ENCODE measurements at regions not wholly inside any gene's neighbourhood (a gene's known extent, or its start where the extent isn't known, plus 50 kb on each side); places are given as distances from the start of the nearest gene placed in this dataset.
A peak's percentile ranks its signal among the peaks of the same experiment; 100 is the strongest.

- TF ChIP-seq, protein P1, sequence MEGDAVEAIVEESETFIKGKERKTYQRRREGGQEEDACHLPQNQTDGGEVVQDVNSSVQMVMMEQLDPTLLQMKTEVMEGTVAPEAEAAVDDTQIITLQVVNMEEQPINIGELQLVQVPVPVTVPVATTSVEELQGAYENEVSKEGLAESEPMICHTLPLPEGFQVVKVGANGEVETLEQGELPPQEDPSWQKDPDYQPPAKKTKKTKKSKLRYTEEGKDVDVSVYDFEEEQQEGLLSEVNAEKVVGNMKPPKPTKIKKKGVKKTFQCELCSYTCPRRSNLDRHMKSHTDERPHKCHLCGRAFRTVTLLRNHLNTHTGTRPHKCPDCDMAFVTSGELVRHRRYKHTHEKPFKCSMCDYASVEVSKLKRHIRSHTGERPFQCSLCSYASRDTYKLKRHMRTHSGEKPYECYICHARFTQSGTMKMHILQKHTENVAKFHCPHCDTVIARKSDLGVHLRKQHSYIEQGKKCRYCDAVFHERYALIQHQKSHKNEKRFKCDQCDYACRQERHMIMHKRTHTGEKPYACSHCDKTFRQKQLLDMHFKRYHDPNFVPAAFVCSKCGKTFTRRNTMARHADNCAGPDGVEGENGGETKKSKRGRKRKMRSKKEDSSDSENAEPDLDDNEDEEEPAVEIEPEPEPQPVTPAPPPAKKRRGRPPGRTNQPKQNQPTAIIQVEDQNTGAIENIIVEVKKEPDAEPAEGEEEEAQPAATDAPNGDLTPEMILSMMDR (conservative IDR thresholded peaks at IDR 0.05) = no peak
- H3K4me1 Mint-ChIP-seq = peaks cover 27% of the 10 kb centered on the region
- DNase-seq (ENCODE audit: low read depth, low spot score) = no peak
- no peaks in the 10 kb centered on the region for H3K27me3 Mint-ChIP-seq (ENCODE audit: low read depth)
- peaks cover 8% of the 10 kb centered on the region for H3K36me3 Mint-ChIP-seq (ENCODE audit: low read depth)
- peaks cover 11% of the 10 kb centered on the region for H3K9me3 Mint-ChIP-seq
- H3K27ac Mint-ChIP-seq (ENCODE audit: unreplicated experiment) = no peak overlapping the region
- no peak overlapping the region for H3K4me3 Mint-ChIP-seq
These were observed 62.8 kb upstream of the LRCH1 start for GRCh38 chr13:46490129-46490528.

- TF ChIP-seq, protein P1 (conservative IDR thresholded peaks at IDR 0.05) = no peak
- no peak overlapping the region for H3K27ac Mint-ChIP-seq (ENCODE audit: unreplicated experiment)
- no peak for DNase-seq (ENCODE audit: low read depth, low spot score)
- peaks cover 11% of the 10 kb centered on the region for H3K9me3 Mint-ChIP-seq
- H3K27me3 Mint-ChIP-seq (ENCODE audit: low read depth) = no peaks in the 10 kb centered on the region
- no peak overlapping the region for H3K4me3 Mint-ChIP-seq
- peaks cover 9% of the 10 kb centered on the region for H3K36me3 Mint-ChIP-seq (ENCODE audit: low read depth)
- H3K4me1 Mint-ChIP-seq = peaks cover 25% of the 10 kb centered on the region
These were observed 63.4 kb upstream of the LRCH1 start for GRCh38 chr13:46489586-46490023.

GRCh38 chr13:46487748-46488147, 65.2 kb upstream of the LRCH1 start:
- no peak overlapping the region for H3K27ac Mint-ChIP-seq (ENCODE audit: unreplicated experiment)
- TF ChIP-seq, protein P1 (conservative IDR thresholded peaks at IDR 0.05) = no peak
- H3K4me3 Mint-ChIP-seq = no peak overlapping the region
- H3K36me3 Mint-ChIP-seq (ENCODE audit: low read depth) = peaks cover 9% of the 10 kb centered on the region
- H3K9me3 Mint-ChIP-seq = peaks cover 13% of the 10 kb centered on the region
- H3K27me3 Mint-ChIP-seq (ENCODE audit: low read depth) = no peaks in the 10 kb centered on the region
- no peak for DNase-seq (ENCODE audit: low read depth, low spot score)
- peaks cover 13% of the 10 kb centered on the region for H3K4me1 Mint-ChIP-seq

DNA sequence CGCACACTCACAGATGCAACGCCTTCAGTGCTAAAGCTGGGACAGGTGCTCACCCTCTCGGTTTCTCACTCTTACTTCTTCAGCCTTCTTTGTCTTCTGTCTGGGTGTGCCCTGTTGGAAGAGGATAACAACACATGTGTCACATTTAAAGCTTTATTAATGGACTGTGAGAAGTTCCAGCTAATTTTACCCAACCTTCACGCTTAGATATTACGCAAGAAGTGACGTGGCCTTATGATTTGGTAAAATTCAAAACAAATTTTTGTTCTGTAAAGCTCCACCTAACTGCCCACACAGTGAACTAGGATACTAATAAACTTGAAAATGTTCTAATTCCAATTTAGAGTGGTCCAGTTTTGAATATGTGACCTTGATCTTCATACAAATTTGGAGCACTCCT, 66.7 kb upstream of the LRCH1 start:
- no peaks in the 10 kb centered on the region for H3K27me3 Mint-ChIP-seq (ENCODE audit: low read depth)
- peaks cover 11% of the 10 kb centered on the region for H3K4me1 Mint-ChIP-seq
- H3K36me3 Mint-ChIP-seq (ENCODE audit: low read depth) = peaks cover 9% of the 10 kb centered on the region
- peak overlapping the region; percentile 54 for H3K27ac Mint-ChIP-seq (ENCODE audit: unreplicated experiment)
- TF ChIP-seq, protein P1 (conservative IDR thresholded peaks at IDR 0.05) = no peak
- peaks cover 19% of the 10 kb centered on the region for H3K9me3 Mint-ChIP-seq
- DNase-seq (ENCODE audit: low read depth, low spot score) = no peak
- no peak overlapping the region for H3K4me3 Mint-ChIP-seq

- no peaks in the 10 kb centered on the region for H3K27me3 Mint-ChIP-seq (ENCODE audit: low read depth)
- no peak overlapping the region for H3K27ac Mint-ChIP-seq (ENCODE audit: unreplicated experiment)
- TF ChIP-seq, protein P1 (conservative IDR thresholded peaks at IDR 0.05) = no peak
- no peaks in the 10 kb centered on the region for H3K4me1 Mint-ChIP-seq
- no peak for DNase-seq (ENCODE audit: low read depth, low spot score)
- peaks cover 9% of the 10 kb centered on the region for H3K36me3 Mint-ChIP-seq (ENCODE audit: low read depth)
- H3K9me3 Mint-ChIP-seq = peaks cover 21% of the 10 kb centered on the region
- H3K4me3 Mint-ChIP-seq = no peak overlapping the region
These were observed 68.4 kb upstream of the LRCH1 start for GRCh38 chr13:46484561-46484960.

GRCh38 chr13:46481166-46481565, 71.8 kb upstream of the LRCH1 start:
- no peaks in the 10 kb centered on the region for H3K27me3 Mint-ChIP-seq (ENCODE audit: low read depth)
- TF ChIP-seq, protein P1 (conservative IDR thresholded peaks at IDR 0.05) = no peak
- H3K4me1 Mint-ChIP-seq = no peaks in the 10 kb centered on the region
- no peak for DNase-seq (ENCODE audit: low read depth, low spot score)
- peaks cover 7% of the 10 kb centered on the region for H3K36me3 Mint-ChIP-seq (ENCODE audit: low read depth)
- H3K4me3 Mint-ChIP-seq = no peak overlapping the region
- H3K27ac Mint-ChIP-seq (ENCODE audit: unreplicated experiment) = no peak overlapping the region
- H3K9me3 Mint-ChIP-seq = peaks cover 17% of the 10 kb centered on the region

All from neural crest cell (in vitro differentiated cells).